ENCODE measurements at regions not wholly inside any gene's neighbourhood (a gene's known extent, or its start where the extent isn't known, plus 50 kb on each side); places are given as distances from the start of the nearest gene placed in this dataset.
"Not testable (repeated sequence)": the region's sequence is repeated elsewhere in the genome, so short reads cannot be mapped to it uniquely, and the experiment has no call there.

- DNase-seq (ENCODE audit: low spot score) = no peak
- in situ Hi-C loops (cut with MboI; ENCODE audit: low pct_unique_long_range_greater_than_20kb, low sequenced_read_pairs, unreplicated experiment) = no loop called here
- no peak for TF ChIP-seq CTCF (IDR thresholded peaks at IDR 0.05; ENCODE audit: extremely low read depth, insufficient read depth, missing control alignments)
Observed at GRCh38 chr14:22358726-22359125, 230.3 kb downstream of the DAD1 start.

DNA sequence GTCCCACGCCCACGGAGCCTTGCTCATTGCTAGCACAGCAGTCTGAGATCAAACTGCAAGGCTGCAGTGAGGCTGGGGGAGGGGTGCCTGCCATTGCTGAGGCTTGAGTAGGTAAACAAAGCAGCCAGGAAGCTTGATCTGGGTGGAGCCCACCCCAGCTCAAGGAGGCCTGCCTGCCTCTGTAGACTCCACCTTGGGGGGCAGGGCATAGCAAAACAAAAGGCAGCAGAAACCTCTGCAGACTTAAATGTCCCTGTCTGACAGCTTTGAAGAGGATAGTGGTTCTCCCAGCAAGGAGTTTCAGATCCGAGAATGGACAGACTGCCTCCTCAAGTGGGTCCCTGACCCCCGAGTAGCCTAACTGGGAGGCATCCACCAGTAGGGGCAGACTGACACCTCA is 239.7 kb downstream of the DAD1 start:
- DNase-seq (ENCODE audit: low spot score); in situ Hi-C loops (cut with MboI; ENCODE audit: low pct_unique_long_range_greater_than_20kb, low sequenced_read_pairs, unreplicated experiment): not testable (repeated sequence)

DNA sequence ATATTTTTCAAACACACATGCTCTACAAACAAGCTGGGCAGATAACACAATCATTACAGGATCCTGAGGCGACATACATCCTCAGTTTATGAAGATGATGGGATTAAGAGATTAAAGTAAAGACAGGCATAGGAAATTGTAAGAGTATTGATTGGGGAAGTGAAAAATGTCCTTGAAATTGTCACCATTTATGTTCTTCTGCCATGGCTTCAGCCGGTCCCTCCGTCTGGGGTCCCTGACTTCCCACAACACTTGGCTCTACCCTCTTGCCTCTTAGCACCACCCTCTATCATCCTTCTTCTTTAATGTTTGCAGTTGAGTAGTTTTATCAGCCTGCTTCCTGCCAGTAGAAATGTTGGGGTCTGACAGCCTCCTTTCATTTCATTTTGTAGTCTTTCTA is 244.4 kb downstream of the DAD1 start:
- no peak for TF ChIP-seq CTCF (IDR thresholded peaks at IDR 0.05; ENCODE audit: extremely low read depth, insufficient read depth, missing control alignments)
- no peak for DNase-seq (ENCODE audit: low spot score)
- in situ Hi-C loops (cut with MboI; ENCODE audit: low pct_unique_long_range_greater_than_20kb, low sequenced_read_pairs, unreplicated experiment) = no loop called here

GRCh38 chr14:22344209-22344608 is 244.8 kb downstream of the DAD1 start:
- DNase-seq (ENCODE audit: low spot score); in situ Hi-C loops (cut with MboI; ENCODE audit: low pct_unique_long_range_greater_than_20kb, low sequenced_read_pairs, unreplicated experiment): not testable (repeated sequence)

- no peak for TF ChIP-seq CTCF (IDR thresholded peaks at IDR 0.05; ENCODE audit: extremely low read depth, insufficient read depth, missing control alignments)
- in situ Hi-C loops (cut with MboI; ENCODE audit: low pct_unique_long_range_greater_than_20kb, low sequenced_read_pairs, unreplicated experiment) = no loop called here
- no peak for DNase-seq (ENCODE audit: low spot score)
Observed at GRCh38 chr14:22341049-22341448, 248.0 kb downstream of the DAD1 start.

GRCh38 chr14:22338917-22339715 is 249.9 kb downstream of the DAD1 start:
- no peak for DNase-seq (ENCODE audit: low spot score)
- in situ Hi-C loops (cut with MboI; ENCODE audit: low pct_unique_long_range_greater_than_20kb, low sequenced_read_pairs, unreplicated experiment) = no loop called here
- TF ChIP-seq CTCF (IDR thresholded peaks at IDR 0.05; ENCODE audit: extremely low read depth, insufficient read depth, missing control alignments) = no peak

DNA sequence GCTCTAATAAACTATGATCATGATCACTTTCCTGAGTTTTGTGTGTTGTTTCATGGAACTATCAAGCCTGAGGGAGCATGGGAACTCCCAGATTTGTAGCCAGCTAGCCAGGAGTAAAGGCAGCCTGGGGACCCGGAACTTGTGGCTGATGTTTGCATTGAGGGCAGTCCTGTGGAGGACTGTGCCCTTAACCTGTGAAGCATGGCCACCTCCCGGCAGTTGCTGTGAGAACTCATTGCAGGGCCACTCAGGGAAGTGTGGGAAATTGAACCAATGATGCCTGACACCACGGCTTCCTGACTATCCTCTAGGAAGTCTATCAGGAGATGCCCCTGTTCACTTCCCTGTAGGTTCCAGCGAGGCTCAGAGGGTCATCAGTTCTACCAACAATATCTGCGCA is 250.6 kb downstream of the DAD1 start:
- no peak for TF ChIP-seq CTCF (IDR thresholded peaks at IDR 0.05; ENCODE audit: extremely low read depth, insufficient read depth, missing control alignments)
- DNase-seq (ENCODE audit: low spot score) = no peak
- in situ Hi-C loops (cut with MboI; ENCODE audit: low pct_unique_long_range_greater_than_20kb, low sequenced_read_pairs, unreplicated experiment) = no loop called here

GRCh38 chr14:22337938-22338337 is 251.1 kb downstream of the DAD1 start:
- in situ Hi-C loops (cut with MboI; ENCODE audit: low pct_unique_long_range_greater_than_20kb, low sequenced_read_pairs, unreplicated experiment) = no loop called here
- no peak for DNase-seq (ENCODE audit: low spot score)
- no peak for TF ChIP-seq CTCF (IDR thresholded peaks at IDR 0.05; ENCODE audit: extremely low read depth, insufficient read depth, missing control alignments)

All from GM13977 (cell line).